Tibial artery (tissue), 4 donors: ENCODE measurements at regions not wholly inside any gene's neighbourhood (a gene's known extent, or its start where the extent isn't known, plus 50 kb on each side); places are given as distances from the start of the nearest gene placed in this dataset.

Experiments
- DNase-seq, 2 donors: peaks; one replicate each; pipeline ENCODE4 v3.0.0-alpha.2; 2019
- H3K27ac ChIP-seq, 2 donors: fragments of 200-600 bp; sonication (generic) in 1 of 2; 1 replicate in 1 of 2; 2 replicates in 1 of 2; pipeline ENCODE4 v1.5.1; 2018 to 2019; ENCODE audit warnings: mild to moderate bottlenecking in 1 of 2
- H3K27me3 ChIP-seq, 2 donors: fragments of 200-600 bp; sonication (generic) in 1 of 2; one replicate each; pipeline versions ENCODE4 v1.5.1 to v1.6.0; 2016 to 2019
- H3K36me3 ChIP-seq, 3 donors: fragments of 200-600 bp; sonication (generic) in 2 of 3; one replicate each; pipeline ENCODE4 v1.5.1; 2016 to 2019; ENCODE audit warnings: mild to moderate bottlenecking in 2 of 3
- H3K4me1 ChIP-seq, 4 donors: fragments of 200-600 bp; sonication (generic) in 2 of 4; 1 replicate in 3 of 4; 2 replicates in 1 of 4; pipeline ENCODE4 v1.5.1; 2016 to 2019
- H3K4me3 ChIP-seq, 2 donors: fragments of 200-600 bp; sonication (generic) in 1 of 2; 1 replicate in 1 of 2; 2 replicates in 1 of 2; pipeline ENCODE4 v1.5.1; 2018 to 2019; ENCODE audit warnings: mild to moderate bottlenecking in 2 of 2
- H3K9me3 ChIP-seq, 3 donors: fragments of 200-600 bp; sonication (generic) in 1 of 3; one replicate each; pipeline ENCODE4 v1.5.1; 2016 to 2019
- intact Hi-C: fragments of 100-400 bp; cut with DNase I; formaldehyde crosslinking; loops from one replicate; pipeline ENCODE4 v1.15.0; 2023; ENCODE audit warnings: low total_unique reads
- TF ChIP-seq, protein P1 (sequence below), 2 experiments: fragments of 200-600 bp in 1 of 2; fragments of 450-650 bp in 1 of 2; IDR thresholded peaks; one replicate each; pipeline ENCODE4 v1.5.1; 2017 to 2019; ENCODE audit warnings: antibody characterized with exemption in 2 of 2, mild to moderate bottlenecking in 1 of 2, moderate library complexity in 1 of 2

GRCh38 chr12:61188801-61189595 lies 1071.2 kb upstream of the USP15 start:
- Histone ChIP-seq H3K4me1 (no peaks in the 10 kb centered on the region), H3K27ac (no peak overlapping the region), H3K36me3 (no peaks in the 10 kb centered on the region), H3K4me3 (no peak overlapping the region), H3K27me3 (no peaks in the 10 kb centered on the region), H3K9me3 (no peaks in the 10 kb centered on the region)
- TF ChIP-seq, protein P1, sequence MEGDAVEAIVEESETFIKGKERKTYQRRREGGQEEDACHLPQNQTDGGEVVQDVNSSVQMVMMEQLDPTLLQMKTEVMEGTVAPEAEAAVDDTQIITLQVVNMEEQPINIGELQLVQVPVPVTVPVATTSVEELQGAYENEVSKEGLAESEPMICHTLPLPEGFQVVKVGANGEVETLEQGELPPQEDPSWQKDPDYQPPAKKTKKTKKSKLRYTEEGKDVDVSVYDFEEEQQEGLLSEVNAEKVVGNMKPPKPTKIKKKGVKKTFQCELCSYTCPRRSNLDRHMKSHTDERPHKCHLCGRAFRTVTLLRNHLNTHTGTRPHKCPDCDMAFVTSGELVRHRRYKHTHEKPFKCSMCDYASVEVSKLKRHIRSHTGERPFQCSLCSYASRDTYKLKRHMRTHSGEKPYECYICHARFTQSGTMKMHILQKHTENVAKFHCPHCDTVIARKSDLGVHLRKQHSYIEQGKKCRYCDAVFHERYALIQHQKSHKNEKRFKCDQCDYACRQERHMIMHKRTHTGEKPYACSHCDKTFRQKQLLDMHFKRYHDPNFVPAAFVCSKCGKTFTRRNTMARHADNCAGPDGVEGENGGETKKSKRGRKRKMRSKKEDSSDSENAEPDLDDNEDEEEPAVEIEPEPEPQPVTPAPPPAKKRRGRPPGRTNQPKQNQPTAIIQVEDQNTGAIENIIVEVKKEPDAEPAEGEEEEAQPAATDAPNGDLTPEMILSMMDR (IDR thresholded peaks at IDR 0.05) = no peak
- DNase-seq = no peak
- intact Hi-C loops = no loop called here

GRCh38 chr12:61213646-61214045 lies 1046.6 kb upstream of the USP15 start:
- Histone ChIP-seq H3K27me3 (no peaks in the 10 kb centered on the region), H3K36me3 (no peaks in the 10 kb centered on the region), H3K9me3 (no peaks in the 10 kb centered on the region), H3K27ac (no peak overlapping the region), H3K4me3 (no peak overlapping the region), H3K4me1 (no peaks in the 10 kb centered on the region)
- intact Hi-C loops = no loop called here
- DNase-seq = no peak
- TF ChIP-seq, protein P1 (IDR thresholded peaks at IDR 0.05) = no peak

DNA sequence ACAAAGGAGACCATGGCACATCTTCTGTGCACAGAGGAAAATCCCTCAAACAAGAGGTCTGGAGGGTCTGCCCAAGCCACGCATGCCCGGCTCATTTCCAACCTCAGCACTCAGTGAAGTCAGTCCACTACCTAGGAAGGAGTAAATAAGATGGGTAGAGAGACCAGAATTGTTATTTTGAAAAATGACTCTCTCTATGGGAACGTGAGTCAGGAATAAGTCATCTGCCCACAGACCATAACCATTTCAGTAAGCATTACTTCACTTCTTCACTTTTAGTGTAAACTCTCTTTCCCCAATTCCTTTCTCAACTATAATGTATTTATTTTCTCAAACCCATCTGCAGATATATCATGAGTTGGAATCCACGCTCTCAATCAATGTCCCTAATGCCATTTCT lies 1039.9 kb upstream of the USP15 start:
- H3K27ac ChIP-seq = no peak overlapping the region
- TF ChIP-seq, protein P1 (IDR thresholded peaks at IDR 0.05) = no peak
- H3K36me3 ChIP-seq = no peaks in the 10 kb centered on the region
- H3K4me1 ChIP-seq = no peaks in the 10 kb centered on the region
- H3K27me3 ChIP-seq = no peaks in the 10 kb centered on the region
- DNase-seq = no peak
- no peak overlapping the region for H3K4me3 ChIP-seq
- no peaks in the 10 kb centered on the region for H3K9me3 ChIP-seq
- intact Hi-C loops = no loop called here

GRCh38 chr12:61232040-61232439 lies 1028.2 kb upstream of the USP15 start:
- Histone ChIP-seq H3K4me3 (no peak overlapping the region), H3K4me1 (no peaks in the 10 kb centered on the region), H3K27me3 (no peaks in the 10 kb centered on the region), H3K9me3 (no peaks in the 10 kb centered on the region), H3K36me3 (no peaks in the 10 kb centered on the region), H3K27ac (no peak overlapping the region)
- no peak for DNase-seq
- TF ChIP-seq, protein P1 (IDR thresholded peaks at IDR 0.05) = no peak
- intact Hi-C loops = no loop called here

- TF ChIP-seq, protein P1 (IDR thresholded peaks at IDR 0.05) = no peak
- H3K36me3 ChIP-seq = no peaks in the 10 kb centered on the region
- DNase-seq = no peak
- no peaks in the 10 kb centered on the region for H3K9me3 ChIP-seq
- no peaks in the 10 kb centered on the region for H3K4me1 ChIP-seq
- no peak overlapping the region for H3K27ac ChIP-seq
- H3K4me3 ChIP-seq = no peak overlapping the region
- no peaks in the 10 kb centered on the region for H3K27me3 ChIP-seq
- intact Hi-C loops = no loop called here
Observed at GRCh38 chr12:61250303-61250702, 1009.9 kb upstream of the USP15 start.
